HG03064 (cell line): ENCODE measurements at regions not wholly inside any gene's neighbourhood (a gene's known extent, or its start where the extent isn't known, plus 50 kb on each side); places are given as distances from the start of the nearest gene placed in this dataset.
"Not testable (repeated sequence)": the region's sequence is repeated elsewhere in the genome, so short reads cannot be mapped to it uniquely, and the experiment has no call there.

ENCODE experiments used
- ATAC-seq: cut with Tn5 transposase; IDR thresholded peaks from one replicate; pipeline ENCODE4 v1.9.1; 2021; ENCODE audit warnings: low read depth; ENCODE audit not compliant: unreplicated experiment

- no peak for ATAC-seq
These were observed 113.2 kb upstream of the KCNG1 start for GRCh38 chr20:51135926-51136715.

GRCh38 chr20:51134405-51134804 lies 111.5 kb upstream of the KCNG1 start:
- ATAC-seq, result no peak

GRCh38 chr20:51132279-51132678 lies 109.4 kb upstream of the KCNG1 start:
- ATAC-seq, result no peak

GRCh38 chr20:51131811-51132210 lies 108.9 kb upstream of the KCNG1 start:
- no peak for ATAC-seq

- ATAC-seq, result no peak
These were observed 106.4 kb upstream of the KCNG1 start for GRCh38 chr20:51129147-51129776.

- peak; percentile 67 for ATAC-seq
These were observed 105.3 kb upstream of the KCNG1 start for GRCh38 chr20:51128198-51128597.

- ATAC-seq, result no peak
These were observed 104.8 kb upstream of the KCNG1 start for GRCh38 chr20:51127713-51128112.

GRCh38 chr20:51126337-51126736 lies 103.4 kb upstream of the KCNG1 start:
- ATAC-seq, result no peak

- ATAC-seq, result no peak
These were observed 102.9 kb upstream of the KCNG1 start for GRCh38 chr20:51125780-51126179.

GRCh38 chr20:51125105-51125504 lies 102.2 kb upstream of the KCNG1 start:
- no peak for ATAC-seq

GRCh38 chr20:51123887-51124286 lies 101.0 kb upstream of the KCNG1 start:
- ATAC-seq, result not testable (repeated sequence)

GRCh38 chr20:51122931-51123658 lies 100.2 kb upstream of the KCNG1 start:
- ATAC-seq, result no peak

GRCh38 chr20:51121901-51122412 lies 99.0 kb upstream of the KCNG1 start:
- no peak for ATAC-seq

- ATAC-seq, result no peak
These were observed 98.4 kb upstream of the KCNG1 start for GRCh38 chr20:51121272-51121671.

- ATAC-seq, result no peak
These were observed 98.0 kb upstream of the KCNG1 start for GRCh38 chr20:51120868-51121267.

- ATAC-seq, result no peak
These were observed 97.5 kb upstream of the KCNG1 start for GRCh38 chr20:51120438-51120837.

- no peak for ATAC-seq
These were observed 97.0 kb upstream of the KCNG1 start for GRCh38 chr20:51119914-51120313.

- no peak for ATAC-seq
These were observed 96.1 kb upstream of the KCNG1 start for GRCh38 chr20:51118985-51119527.

- ATAC-seq, result no peak
These were observed 95.3 kb upstream of the KCNG1 start for GRCh38 chr20:51118216-51118615.

GRCh38 chr20:51116765-51117686 lies 94.1 kb upstream of the KCNG1 start:
- no peak for ATAC-seq
